H1 (cell line): ENCODE measurements at regions not wholly inside any gene's neighbourhood (a gene's known extent, or its start where the extent isn't known, plus 50 kb on each side); places are given as distances from the start of the nearest gene placed in this dataset.

Experiments
- CTCF ChIA-PET: fragments of 300-600 bp; sonication (Branson Sonifier 250); formaldehyde crosslinking; loops from one replicate; lab custom pipeline; 2021; ENCODE audit not compliant: partially characterized antibody; lab: Charles Lee
- POLR2A ChIA-PET: fragments of 300-600 bp; sonication (Branson Sonifier 250); formaldehyde crosslinking; loops from one replicate; lab custom pipeline; 2021; ENCODE audit warnings: inconsistent platforms; ENCODE audit not compliant: partially characterized antibody; lab: Charles Lee
- DNase-seq, 2 experiments: peaks; one replicate each; pipeline versions ENCODE4 v3.0.0 to v3.0.0-alpha.2; 2010 to 2022; ENCODE audit warnings: low spot score in 2 of 2, low read depth in 1 of 2, mixed read lengths in 1 of 2
- FAIRE-seq: peaks from 2 replicates; lab custom pipeline; 2011; peaks lifted over from hg19 to GRCh38; lab: Jason Lieb, UNC
- H2AFZ ChIP-seq: 2 replicates; pipeline ENCODE4 v1.8.1; 2012; ENCODE audit warnings: low read length, inconsistent platforms
- H2AK5ac ChIP-seq: 2 replicates; pipeline ENCODE4 v1.6.1; 2013; ENCODE audit warnings: low read depth, low read length
- H2BK120ac ChIP-seq: replicated peaks from 2 replicates; pipeline ENCODE3; 2013; ENCODE audit warnings: low read depth, low read length, inconsistent platforms
- H2BK12ac ChIP-seq: 2 replicates; pipeline ENCODE4 v1.6.1; 2013; ENCODE audit warnings: low read depth, low read length
- H2BK15ac ChIP-seq: 2 replicates; pipeline ENCODE4 v1.6.1; 2013; ENCODE audit warnings: low read length
- H2BK20ac ChIP-seq: 2 replicates; pipeline ENCODE4 v1.6.1; 2013; ENCODE audit warnings: low read length
- H2BK5ac ChIP-seq: 2 replicates; pipeline ENCODE4 v1.6.1; 2013; ENCODE audit warnings: low read depth, low read length
- H3K14ac ChIP-seq: 2 replicates; pipeline ENCODE4 v1.6.1; 2013; ENCODE audit warnings: inconsistent platforms; ENCODE audit not compliant: insufficient read length
- H3K18ac ChIP-seq: 2 replicates; pipeline ENCODE4 v1.6.1; 2013; ENCODE audit warnings: low read length; ENCODE audit errors: extremely low read depth
- H3K23ac ChIP-seq: 2 replicates; pipeline ENCODE4 v1.6.1; 2013; ENCODE audit warnings: inconsistent platforms; ENCODE audit not compliant: insufficient read length
- H3K23me2 ChIP-seq: 2 replicates; pipeline ENCODE4 v1.6.1; 2013; ENCODE audit warnings: low read depth, low read length
- H3K27ac ChIP-seq: 2 replicates; pipeline ENCODE4 v1.6.1; 2011; ENCODE audit warnings: low read depth, low read length, inconsistent platforms
- H3K27me3 ChIP-seq, 4 experiments: replicated peaks in 1 of 4; 1 replicate in 1 of 4; 2 replicates in 3 of 4; pipeline versions ENCODE4 v1.6.1 to v1.8.1; 2011 to 2013; ENCODE audit warnings: low read length in 3 of 4, mild to moderate bottlenecking in 3 of 4, inconsistent platforms in 2 of 4, mixed read lengths in 2 of 4, moderate library complexity in 1 of 4; ENCODE audit not compliant: control insufficient read depth in 3 of 4, insufficient read depth in 3 of 4; ENCODE audit errors: extremely low read depth in 1 of 4
- H3K36me3 ChIP-seq, 4 experiments: 2 replicates each; pipeline versions ENCODE4 v1.6.1 to v1.8.1; 2011 to 2013; ENCODE audit warnings: mild to moderate bottlenecking in 4 of 4, low read length in 3 of 4, moderate library complexity in 2 of 4, control low read depth in 1 of 4, inconsistent platforms in 1 of 4; ENCODE audit not compliant: insufficient read depth in 4 of 4, control insufficient read depth in 2 of 4
- H3K4ac ChIP-seq: replicated peaks from 2 replicates; pipeline ENCODE3; 2013; ENCODE audit warnings: low read length, low read depth, mixed read lengths, inconsistent platforms; ENCODE audit not compliant: insufficient read length
- H3K4me1 ChIP-seq, 4 experiments: replicated peaks in 1 of 4; 1 replicate in 1 of 4; 2 replicates in 3 of 4; pipeline versions ENCODE4 v1.6.1 to v1.8.1; 2011 to 2013; ENCODE audit warnings: low read length in 3 of 4, inconsistent platforms in 2 of 4, mixed read lengths in 1 of 4; ENCODE audit not compliant: insufficient read depth in 4 of 4, control insufficient read depth in 3 of 4
- H3K4me2 ChIP-seq, 2 experiments: 2 replicates each; pipeline versions ENCODE4 v1.6.1 to v1.8.1; 2011 to 2013; ENCODE audit warnings: low read depth in 2 of 2, low read length in 2 of 2, control low read depth in 1 of 2, inconsistent platforms in 1 of 2, mild to moderate bottlenecking in 1 of 2; ENCODE audit not compliant: insufficient read depth in 1 of 2
- H3K4me3 ChIP-seq, 4 experiments: fragments of 200-600, 300-600 bp in 1 of 4; sonication (generic), shearing (Covaris generic), sonication (Bioruptor Twin) in 1 of 4; 2 replicates each; pipeline versions ENCODE4 v1.5.1 to v1.8.1; 2011 to 2016; ENCODE audit warnings: low read length in 4 of 4, low read depth in 3 of 4, control low read depth in 2 of 4, inconsistent platforms in 2 of 4, mild to moderate bottlenecking in 2 of 4, mixed read lengths in 1 of 4, moderate library complexity in 1 of 4; ENCODE audit not compliant: insufficient read depth in 2 of 4; ENCODE audit errors: extremely low read depth in 1 of 4
- H3K56ac ChIP-seq: replicated peaks from 2 replicates; pipeline ENCODE3; 2013; ENCODE audit warnings: low read depth, mild to moderate bottlenecking, mixed read lengths, low read length, inconsistent platforms; ENCODE audit not compliant: insufficient read length
- H3K79me1 ChIP-seq: 2 replicates; pipeline ENCODE4 v1.6.1; 2013; ENCODE audit warnings: low read depth, low read length, control low read depth
- H3K79me2 ChIP-seq, 2 experiments: 2 replicates each; pipeline versions ENCODE4 v1.6.1 to v1.8.1; 2012 to 2013; ENCODE audit warnings: low read length in 2 of 2, mild to moderate bottlenecking in 2 of 2, inconsistent platforms in 1 of 2; ENCODE audit not compliant: insufficient read depth in 2 of 2, control insufficient read depth in 1 of 2
- H3K9ac ChIP-seq, 4 experiments: replicated peaks in 1 of 4; 1 replicate in 1 of 4; 2 replicates in 3 of 4; pipeline versions ENCODE4 v1.6.1 to v1.8.1; 2011 to 2013; ENCODE audit warnings: low read depth in 3 of 4, low read length in 3 of 4, control low read depth in 2 of 4, mild to moderate bottlenecking in 2 of 4, moderate library complexity in 2 of 4, inconsistent platforms in 1 of 4; ENCODE audit errors: extremely low read depth in 1 of 4
- H3K9me3 ChIP-seq, 2 experiments: 2 replicates each; pipeline versions ENCODE4 v1.6.1 to v1.8.1; 2012 to 2013; ENCODE audit warnings: mild to moderate bottlenecking in 2 of 2, moderate library complexity in 2 of 2, control low read depth in 1 of 2, inconsistent platforms in 1 of 2, low read depth in 1 of 2, low read length in 1 of 2, mixed read lengths in 1 of 2; ENCODE audit not compliant: insufficient read depth in 2 of 2
- H4K20me1 ChIP-seq, 2 experiments: replicated peaks in 1 of 2; 2 replicates each; pipeline versions ENCODE3 to v1.8.1; 2011 to 2013; ENCODE audit warnings: inconsistent platforms in 2 of 2, low read length in 2 of 2, mild to moderate bottlenecking in 1 of 2; ENCODE audit not compliant: insufficient read depth in 2 of 2, control insufficient read depth in 1 of 2
- H4K5ac ChIP-seq: 2 replicates; pipeline ENCODE4 v1.6.1; 2013; ENCODE audit warnings: low read length, low read depth, mixed read lengths, inconsistent platforms; ENCODE audit not compliant: insufficient read length
- H4K8ac ChIP-seq: 2 replicates; pipeline ENCODE4 v1.8.0; 2013; ENCODE audit warnings: mild to moderate bottlenecking, moderate library complexity, low read length, inconsistent platforms; ENCODE audit not compliant: insufficient read depth; ENCODE audit errors: extremely low read depth
- H4K91ac ChIP-seq: replicated peaks from 2 replicates; pipeline ENCODE3; 2013; ENCODE audit warnings: low read length, mixed read lengths, inconsistent platforms; ENCODE audit not compliant: insufficient read length
- CREB1 ChIP-seq: IDR thresholded peaks from 2 replicates; pipeline ENCODE4 v1.6.1; 2012; ENCODE audit warnings: inconsistent platforms
- EGR1 ChIP-seq: IDR thresholded peaks from 2 replicates; pipeline ENCODE4 v1.6.1; 2011; ENCODE audit warnings: low read depth, low read length, borderline replicate concordance
- MAFK ChIP-seq: IDR thresholded peaks from 2 replicates; pipeline ENCODE4 v1.6.1; 2012; ENCODE audit warnings: low read depth, mild to moderate bottlenecking, improper control_type of control experiment, low read length
- RXRA ChIP-seq: IDR thresholded peaks from 2 replicates; pipeline ENCODE4 v1.6.1; 2011; ENCODE audit warnings: low read depth, mild to moderate bottlenecking, low read length, moderate library complexity; ENCODE audit not compliant: insufficient read depth
- TF ChIP-seq, protein P1 (sequence below): IDR thresholded peaks from 2 replicates; pipeline ENCODE4 v1.6.1; 2012; ENCODE audit warnings: inconsistent platforms

GRCh38 chr6:4554645-4555044 is 221.6 kb upstream of the CDYL start:
- no peaks in the 10 kb centered on the region for H4K20me1 ChIP-seq
- no peak overlapping the region for H3K4ac ChIP-seq
- no peaks in the 10 kb centered on the region for H3K27me3 ChIP-seq
- H3K27ac ChIP-seq, result no peak overlapping the region
- ChIA-PET CTCF (interaction anchor here (1.0 kb wide), 2 partner anchors 10 to 33 kb away, joined by 3 to 4 read pairs; no protein-coding TSS in a partner anchor), POLR2A (no interaction called here)
- no peaks in the 10 kb centered on the region for H3K79me1 ChIP-seq
- no peak overlapping the region for H2BK20ac ChIP-seq
- H3K23ac ChIP-seq, result no peak overlapping the region
- no peak overlapping the region for H4K91ac ChIP-seq
- H3K79me2 ChIP-seq, result no peaks in the 10 kb centered on the region
- H4K5ac ChIP-seq, result no peak overlapping the region
- no peak overlapping the region for H3K4me3 ChIP-seq
- no peak overlapping the region for H3K56ac ChIP-seq
- no peak overlapping the region for H3K4me2 ChIP-seq
- H2BK5ac ChIP-seq, result no peak overlapping the region
- DNase-seq (no peak), FAIRE-seq (no peak)
- TF ChIP-seq MAFK (no peak), CREB1 (no peak), RXRA (no peak), EGR1 (no peak)
- TF ChIP-seq, protein P1, sequence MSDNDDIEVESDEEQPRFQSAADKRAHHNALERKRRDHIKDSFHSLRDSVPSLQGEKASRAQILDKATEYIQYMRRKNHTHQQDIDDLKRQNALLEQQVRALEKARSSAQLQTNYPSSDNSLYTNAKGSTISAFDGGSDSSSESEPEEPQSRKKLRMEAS, result no peak
- H2BK12ac ChIP-seq, result no peak overlapping the region
- no peak overlapping the region for H2AFZ ChIP-seq
- H2BK15ac ChIP-seq, result no peak overlapping the region
- H2AK5ac ChIP-seq, result no peak overlapping the region
- no peak overlapping the region for H3K14ac ChIP-seq
- H3K4me1 ChIP-seq, result 0 out of 7 replicates have a peak, but pooled peaks cover 0 to 2% (median 0%) of the 10 kb centered on the region in 4 experiments
- no peak overlapping the region for H2BK120ac ChIP-seq
- H3K23me2 ChIP-seq, result no peaks in the 10 kb centered on the region
- no peak overlapping the region for H3K9ac ChIP-seq
- H3K9me3 ChIP-seq, result no peaks in the 10 kb centered on the region
- H3K18ac ChIP-seq, result no peak overlapping the region
- no peaks in the 10 kb centered on the region for H3K36me3 ChIP-seq
- H4K8ac ChIP-seq, result no peak overlapping the region
